ENCODE measurements at regions not wholly inside any gene's neighbourhood (a gene's known extent, or its start where the extent isn't known, plus 50 kb on each side); places are given as distances from the start of the nearest gene placed in this dataset.

DNA sequence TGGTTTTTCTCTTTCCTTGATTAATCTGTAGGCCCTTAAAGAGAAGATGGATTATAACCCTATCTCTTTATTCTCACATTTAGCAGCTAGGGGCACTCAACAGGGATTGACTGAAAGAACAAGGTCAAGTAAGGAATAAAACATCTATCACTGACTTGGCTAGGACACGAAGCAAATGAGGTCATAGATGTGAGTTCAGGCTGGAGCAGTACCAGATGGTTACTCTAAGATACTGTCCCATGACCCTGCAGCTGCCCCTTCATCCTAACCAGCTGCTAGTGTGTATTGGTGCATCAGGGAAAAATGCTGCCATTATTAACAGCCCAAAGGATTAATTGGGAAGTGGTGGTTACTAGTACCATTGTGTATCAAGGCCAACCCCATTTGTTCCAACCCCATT, 221.9 kb downstream of the CTH start:
- Histone ChIP-seq H4K20me1 (replicated peaks in 1 of 2; ENCODE audit: control insufficient read depth in 1 of 2, insufficient read depth in 2 of 2, low read length in 2 of 2) (no peaks in the 10 kb centered on the region), H3K18ac (ENCODE audit: extremely low read depth, low read length) (no peak overlapping the region), H2BK120ac (replicated peaks; ENCODE audit: low read depth, low read length) (no peak overlapping the region), H3K27me3 (replicated peaks in 1 of 4; ENCODE audit: control insufficient read depth in 3 of 4, extremely low read depth in 1 of 4, insufficient read depth in 3 of 4, low read length in 3 of 4) (no peaks in the 10 kb centered on the region), H3K14ac (ENCODE audit: insufficient read length) (no peak overlapping the region), H2BK5ac (ENCODE audit: low read depth, low read length) (no peak overlapping the region), H3K4me2 (ENCODE audit: insufficient read depth in 1 of 2, low read depth in 2 of 2, low read length in 2 of 2) (no peak overlapping the region), H3K36me3 (ENCODE audit: control insufficient read depth in 2 of 4, insufficient read depth in 4 of 4, low read length in 3 of 4) (no peaks in the 10 kb centered on the region; a peak in 1 of 8 replicates), H2BK15ac (ENCODE audit: low read length) (no peak overlapping the region), H2AK5ac (ENCODE audit: low read depth, low read length) (no peak overlapping the region), H3K4me3 (ENCODE audit: extremely low read depth in 1 of 4, insufficient read depth in 2 of 4, low read depth in 3 of 4, low read length in 4 of 4) (no peak overlapping the region), H2BK20ac (ENCODE audit: low read length) (no peak overlapping the region), H3K56ac (replicated peaks; ENCODE audit: insufficient read length, low read depth, low read length) (no peak overlapping the region), H4K91ac (replicated peaks; ENCODE audit: insufficient read length, low read length) (no peak overlapping the region), H4K8ac (ENCODE audit: extremely low read depth, insufficient read depth, low read length) (no peak overlapping the region), H3K23ac (ENCODE audit: insufficient read length) (no peak overlapping the region), H4K5ac (ENCODE audit: insufficient read length, low read depth, low read length) (no peak overlapping the region), H3K27ac (ENCODE audit: low read depth, low read length) (no peak overlapping the region), H3K4me1 (replicated peaks in 1 of 4; ENCODE audit: control insufficient read depth in 3 of 4, insufficient read depth in 4 of 4, low read length in 3 of 4) (no peaks in the 10 kb centered on the region), H3K9me3 (ENCODE audit: insufficient read depth in 2 of 2, low read depth in 1 of 2, low read length in 1 of 2) (no peaks in the 10 kb centered on the region; a peak in 1 of 4 replicates), H3K9ac (replicated peaks in 1 of 4; ENCODE audit: extremely low read depth in 1 of 4, low read depth in 3 of 4, low read length in 3 of 4) (no peak overlapping the region), H2BK12ac (ENCODE audit: low read depth, low read length) (no peak overlapping the region), H3K4ac (replicated peaks; ENCODE audit: insufficient read length, low read depth, low read length) (no peak overlapping the region), H3K79me2 (ENCODE audit: control insufficient read depth in 1 of 2, insufficient read depth in 2 of 2, low read length in 2 of 2) (no peaks in the 10 kb centered on the region), H2AFZ (ENCODE audit: low read length) (no peak overlapping the region), H3K79me1 (ENCODE audit: low read depth, low read length) (no peaks in the 10 kb centered on the region), H3K23me2 (ENCODE audit: low read depth, low read length) (no peaks in the 10 kb centered on the region)
- POLR2A ChIA-PET (ENCODE audit: partially characterized antibody), result no interaction called here
- CTCF ChIA-PET (ENCODE audit: partially characterized antibody), result interaction anchor here (1.0 to 2.3 kb wide), 3 partner anchors 10 to 53 kb away, joined by 3 to 7 read pairs (median 5); no protein-coding TSS in a partner anchor
- no peak for FAIRE-seq
- TF ChIP-seq KDM1A (IDR thresholded peaks at IDR 0.05; ENCODE audit: borderline replicate concordance, low read length), result no peak
- TF ChIP-seq SRF (IDR thresholded peaks at IDR 0.05; ENCODE audit: low read depth, low read length), result no peak
- no peak for DNase-seq (ENCODE audit: low read depth in 1 of 2, low spot score in 2 of 2)
- WGBS, 2 experiments (ENCODE audit: extremely low coverage in 1 of 2, insufficient coverage in 1 of 2, insufficient read length in 1 of 2, insufficient replicate concordance in 2 of 2, low coverage in 1 of 2, low lambda C conversion rate in 2 of 2, missing lambda C conversion rate in 1 of 2), result 95% methylated on average over 1 of the region's 1 CpG; no CpG with 5 or more reads in 1 of the 2 experiments
